Loucy (cell line): ENCODE measurements at regions not wholly inside any gene's neighbourhood (a gene's known extent, or its start where the extent isn't known, plus 50 kb on each side); places are given as distances from the start of the nearest gene placed in this dataset.

Experiments used
- H2AFZ ChIP-seq: fragments of 200-600 bp; sonication (generic); 2 replicates; pipeline ENCODE4 v1.6.0; 2016; ENCODE audit warnings: antibody characterized with exemption, mild to moderate bottlenecking, low read length, moderate library complexity
- H3F3A ChIP-seq: fragments of 200-600 bp; 2 replicates; pipeline ENCODE4 v1.6.0; 2016; ENCODE audit warnings: antibody characterized with exemption, low read depth, mild to moderate bottlenecking
- H3K27me3 ChIP-seq: fragments of 200-600 bp; sonication (generic); 2 replicates; pipeline ENCODE4 v1.6.1; 2014; ENCODE audit warnings: low read length, mild to moderate bottlenecking; ENCODE audit not compliant: insufficient read depth, poor library complexity, severe bottlenecking
- H3K36me3 ChIP-seq: fragments of 200-600 bp; sonication (generic); 2 replicates; pipeline ENCODE4 v1.6.1; 2016; ENCODE audit warnings: low read length; ENCODE audit not compliant: insufficient read depth
- H3K4me1 ChIP-seq: fragments of 200-600 bp; sonication (generic); 2 replicates; pipeline ENCODE4 v1.5.1; 2014; ENCODE audit warnings: low read length, mild to moderate bottlenecking; ENCODE audit not compliant: insufficient read depth, poor library complexity, severe bottlenecking
- H3K4me2 ChIP-seq: fragments of 200-600 bp; sonication (generic); 2 replicates; pipeline ENCODE4 v1.6.0; 2014; ENCODE audit warnings: antibody characterized with exemption, low read length, low read depth, mild to moderate bottlenecking; ENCODE audit not compliant: poor library complexity, severe bottlenecking
- H3K4me3 ChIP-seq: fragments of 200-600 bp; sonication (generic); 2 replicates; pipeline ENCODE4 v1.5.1; 2014; ENCODE audit warnings: low read length, mild to moderate bottlenecking, mixed read lengths; ENCODE audit not compliant: poor library complexity, severe bottlenecking
- H3K79me2 ChIP-seq: fragments of 200-600 bp; sonication (generic); 2 replicates; pipeline ENCODE4 v1.6.1; 2014; ENCODE audit warnings: low read length; ENCODE audit not compliant: insufficient read depth
- H3K9ac ChIP-seq: fragments of 200-600 bp; sonication (generic); 2 replicates; pipeline ENCODE4 v1.6.0; 2014; ENCODE audit warnings: mild to moderate bottlenecking, low read depth, low read length, moderate library complexity; ENCODE audit not compliant: poor library complexity, severe bottlenecking
- H3K9me2 ChIP-seq: fragments of 200-600 bp; sonication (generic); replicated peaks from 2 replicates; pipeline ENCODE4 v1.6.1; 2016; ENCODE audit warnings: low read depth, low read length, mixed read lengths
- H3K9me3 ChIP-seq: fragments of 200-600 bp; sonication (generic); 2 replicates; pipeline ENCODE4 v1.6.1; 2014; ENCODE audit warnings: mild to moderate bottlenecking, antibody characterized with exemption, low read length, low read depth; ENCODE audit not compliant: insufficient read depth
- H4K20me1 ChIP-seq: fragments of 200-600 bp; sonication (generic); 2 replicates; pipeline ENCODE4 v1.6.0; 2014; ENCODE audit warnings: antibody characterized with exemption, low read length, mild to moderate bottlenecking; ENCODE audit not compliant: insufficient read depth, poor library complexity, severe bottlenecking
- CTCF ChIP-seq: fragments of 200-600 bp; sonication (generic); conservative IDR thresholded peaks from 2 replicates; pipeline ENCODE4 v1.5.1; 2014; ENCODE audit warnings: mild to moderate bottlenecking, antibody characterized with exemption, low read length
- EZH2phosphoT487 ChIP-seq: fragments of 200-600 bp; IDR thresholded peaks from 2 replicates; pipeline ENCODE4 v1.6.1; 2018; ENCODE audit warnings: antibody characterized with exemption, mild to moderate bottlenecking, moderate library complexity, borderline replicate concordance

DNA sequence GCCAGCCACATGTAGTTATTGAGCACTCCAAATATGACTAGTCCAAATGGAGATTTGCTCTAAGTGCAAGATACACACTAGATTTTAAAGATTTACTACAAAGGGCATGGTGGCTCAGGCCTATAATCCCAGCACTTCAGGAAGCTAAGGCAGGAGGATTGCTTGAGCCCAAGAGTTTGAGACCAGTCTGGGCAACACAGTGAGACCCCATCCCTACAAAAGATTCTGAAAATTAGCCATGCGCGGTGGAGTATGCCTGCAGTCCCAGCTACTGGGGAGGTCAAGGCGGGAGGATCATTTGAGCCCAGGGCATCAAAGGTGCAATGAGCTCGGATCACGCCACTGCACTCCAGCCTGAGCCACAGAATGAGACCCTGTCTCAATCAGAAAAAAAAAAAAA lies 93.5 kb upstream of the HNRNPA3 start:
- no peaks in the 10 kb centered on the region for H3K27me3 ChIP-seq

GRCh38 chr2:177123048-177123447 lies 89.5 kb upstream of the HNRNPA3 start:
- Histone ChIP-seq H2AFZ (no peak overlapping the region), H3K9me3 (no peaks in the 10 kb centered on the region), H3K9ac (no peak overlapping the region), H3K36me3 (no peaks in the 10 kb centered on the region), H3F3A (no peaks in the 10 kb centered on the region), H3K4me3 (no peak overlapping the region), H3K79me2 (no peaks in the 10 kb centered on the region), H3K9me2 (no peaks in the 10 kb centered on the region), H3K27me3 (no peaks in the 10 kb centered on the region), H4K20me1 (no peaks in the 10 kb centered on the region), H3K4me2 (no peak overlapping the region), H3K4me1 (no peaks in the 10 kb centered on the region)
- 0 out of 2 replicates have a peak, but pooled peaks have one; percentile 20 for TF ChIP-seq CTCF
- no peak for TF ChIP-seq EZH2phosphoT487

More for the DNA sequence above, 93.5 kb upstream of the HNRNPA3 start:
- TF ChIP-seq CTCF = no peak
- no peak for TF ChIP-seq EZH2phosphoT487
- no peaks in the 10 kb centered on the region for H3K79me2 ChIP-seq
- H3K9ac ChIP-seq = no peak overlapping the region
- H3K36me3 ChIP-seq = no peaks in the 10 kb centered on the region
- H3K9me3 ChIP-seq = no peaks in the 10 kb centered on the region
- no peak overlapping the region for H2AFZ ChIP-seq
- no peak overlapping the region for H3K4me2 ChIP-seq
- H3F3A ChIP-seq = no peaks in the 10 kb centered on the region
- H3K9me2 ChIP-seq = no peaks in the 10 kb centered on the region
- no peaks in the 10 kb centered on the region for H3K4me1 ChIP-seq
- H4K20me1 ChIP-seq = no peaks in the 10 kb centered on the region
- H3K4me3 ChIP-seq = no peak overlapping the region

- no peak overlapping the region for H3K4me3 ChIP-seq
- H4K20me1 ChIP-seq = no peaks in the 10 kb centered on the region
- no peaks in the 10 kb centered on the region for H3K9me2 ChIP-seq
- no peak overlapping the region for H3K4me2 ChIP-seq
- no peaks in the 10 kb centered on the region for H3K79me2 ChIP-seq
- no peak overlapping the region for H3K9ac ChIP-seq
- H2AFZ ChIP-seq = no peak overlapping the region
- TF ChIP-seq CTCF (no peak), EZH2phosphoT487 (no peak)
- no peaks in the 10 kb centered on the region for H3K4me1 ChIP-seq
- no peaks in the 10 kb centered on the region for H3K9me3 ChIP-seq
- H3F3A ChIP-seq = no peaks in the 10 kb centered on the region
- no peaks in the 10 kb centered on the region for H3K36me3 ChIP-seq
- no peaks in the 10 kb centered on the region for H3K27me3 ChIP-seq
These were observed 88.2 kb upstream of the HNRNPA3 start for GRCh38 chr2:177124371-177124770.
